Activated naive CD4-positive, alpha-beta T cell treated with anti-CD3 and anti-CD28 coated beads, Interleukin-2, amount 50 U/mL, for 16 hours (primary cell): ENCODE measurements at regions not wholly inside any gene's neighbourhood (a gene's known extent, or its start where the extent isn't known, plus 50 kb on each side); places are given as distances from the start of the nearest gene placed in this dataset.

Experiments
- DNase-seq: peaks from one replicate; pipeline ENCODE4 v3.0.0-alpha.2; 2020

DNA sequence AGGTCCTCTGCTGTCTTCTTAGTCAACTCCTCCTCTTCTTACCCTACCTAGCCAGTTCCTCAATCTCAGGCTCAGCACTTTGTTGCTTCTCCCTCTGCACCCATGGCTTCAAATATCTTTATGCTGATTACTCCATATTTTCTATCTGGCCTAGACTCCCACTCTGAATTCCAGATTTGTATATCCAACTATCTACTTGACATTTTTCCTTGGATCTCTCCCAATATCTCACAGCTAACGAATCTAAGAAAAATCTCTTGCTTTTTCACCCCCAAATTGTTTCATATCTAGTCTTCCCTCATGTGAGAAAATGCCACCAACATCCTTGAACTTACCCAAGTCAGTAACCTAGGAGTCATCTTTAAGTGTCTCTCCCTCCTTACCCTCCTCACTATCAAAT lies 176.4 kb upstream of the ERCC4 start:
- DNase-seq, result no peak

DNA sequence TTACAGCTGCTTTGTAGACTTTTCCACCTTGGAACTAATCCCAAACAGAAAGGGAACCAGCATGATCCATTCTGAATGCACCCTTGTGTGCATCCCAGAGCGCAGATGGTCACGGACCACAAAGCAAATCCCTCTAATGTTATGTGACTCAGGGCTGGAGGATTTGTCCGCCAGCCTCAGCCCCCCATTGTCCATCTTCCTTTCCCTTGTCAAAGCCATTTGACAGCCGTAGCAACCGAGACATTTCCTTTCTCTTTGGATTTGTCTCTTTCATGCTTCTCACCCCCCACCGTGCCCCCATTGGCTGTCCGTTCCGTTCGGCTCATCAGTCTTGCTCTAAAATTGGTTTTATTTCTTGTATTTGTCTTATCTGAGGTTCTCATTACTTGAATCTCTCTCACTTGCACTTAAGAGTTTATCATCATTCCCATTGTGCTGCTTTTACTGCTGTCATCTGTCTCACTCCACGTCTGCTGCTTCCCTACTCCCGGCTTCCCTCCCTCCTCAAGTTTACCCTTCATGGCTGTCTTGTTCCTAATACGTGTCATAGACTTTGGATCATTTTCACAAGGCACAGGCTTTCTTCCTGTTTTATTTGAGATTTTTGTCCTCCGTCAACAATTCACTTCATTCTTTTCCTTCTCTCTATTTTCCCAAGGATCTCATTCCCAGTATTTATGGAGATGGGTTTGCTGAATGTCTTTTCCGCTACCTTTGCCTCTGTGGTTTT lies 163.4 kb upstream of the ERCC4 start:
- DNase-seq, result no peak

DNA sequence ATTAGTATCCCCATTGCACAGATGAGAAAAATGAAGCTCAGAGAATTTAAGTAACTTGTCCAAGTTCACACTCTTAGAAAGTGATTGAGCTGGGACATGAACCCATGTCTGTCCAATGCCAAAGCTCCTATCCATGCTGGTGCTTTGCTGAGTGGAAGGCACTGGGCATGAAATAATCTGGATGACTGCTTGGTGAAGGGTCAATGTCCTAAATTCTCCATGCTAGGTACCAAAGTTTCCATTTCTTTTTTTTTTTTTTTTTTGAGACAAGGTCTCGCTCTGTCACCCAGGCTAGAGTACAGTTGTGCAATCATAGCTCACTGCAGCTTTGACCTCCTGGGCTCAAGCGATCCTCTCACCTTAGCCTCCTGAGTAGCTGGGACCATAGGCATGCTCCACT lies 153.6 kb upstream of the ERCC4 start:
- DNase-seq, result no peak

- DNase-seq, result no peak
These were observed 152.7 kb upstream of the ERCC4 start for GRCh38 chr16:13767215-13767614.

GRCh38 chr16:13768471-13768870 lies 151.5 kb upstream of the ERCC4 start:
- DNase-seq, result no peak

GRCh38 chr16:13770436-13770835 lies 149.5 kb upstream of the ERCC4 start:
- DNase-seq, result no peak

DNA sequence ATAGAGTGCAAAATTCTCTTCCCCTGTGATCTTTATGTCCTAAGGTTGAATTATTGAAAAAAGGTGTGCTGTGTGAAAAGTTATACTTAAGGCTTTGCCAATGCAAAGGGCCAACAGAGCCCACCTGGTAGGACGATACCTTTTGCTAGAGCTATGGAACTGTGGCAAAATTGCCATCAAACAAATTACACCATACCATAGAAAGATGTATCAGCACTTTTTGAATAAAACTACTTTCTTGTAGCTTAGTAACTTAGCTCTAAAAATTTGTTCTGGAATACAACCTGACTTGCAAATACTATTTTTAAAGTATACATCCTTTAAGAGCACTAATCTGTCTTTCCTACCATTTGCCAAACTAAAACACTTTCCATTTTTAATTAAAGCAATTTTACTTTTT lies 147.2 kb upstream of the ERCC4 start:
- DNase-seq, result no peak

DNA sequence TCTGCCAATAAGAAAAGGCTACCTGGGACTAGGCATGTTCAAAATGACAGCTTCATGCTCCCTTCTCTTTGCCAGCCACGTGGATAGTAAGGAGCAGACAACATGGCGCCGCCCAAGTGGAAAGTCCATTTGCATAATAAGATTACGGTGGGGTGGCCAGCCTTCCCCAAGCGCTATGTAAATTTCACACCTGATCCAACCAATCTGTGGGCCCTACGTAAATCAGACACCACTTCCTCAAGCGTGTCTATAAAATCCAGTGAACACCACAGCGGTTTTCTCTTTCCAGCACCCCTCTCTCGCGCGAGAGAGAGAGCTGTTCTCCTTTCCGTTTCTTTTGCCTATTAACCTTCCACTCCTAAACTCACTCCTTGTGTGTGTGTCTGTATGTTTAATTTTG lies 140.3 kb upstream of the ERCC4 start:
- DNase-seq, result no peak

- DNase-seq, result no peak
These were observed 139.4 kb upstream of the ERCC4 start for GRCh38 chr16:13780406-13781168.

DNA sequence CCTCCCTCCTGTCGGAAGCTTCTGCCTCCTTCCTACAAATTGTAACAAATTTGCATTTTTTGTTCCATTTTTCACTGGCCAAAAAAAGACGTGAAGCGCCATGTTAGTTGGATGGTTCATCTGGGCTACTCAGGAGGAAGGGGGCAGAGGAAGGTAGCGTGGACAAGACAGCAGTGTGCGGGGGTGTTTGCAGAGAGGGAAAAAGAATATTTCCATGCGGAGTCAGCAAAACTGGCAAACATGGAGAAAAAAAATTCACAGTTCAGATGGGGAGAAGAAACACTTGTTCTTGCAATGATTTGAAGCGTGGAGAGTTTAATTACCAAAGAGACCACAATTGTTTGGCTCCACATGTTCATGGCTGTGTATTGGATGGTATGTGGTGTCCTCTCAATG lies 138.8 kb upstream of the ERCC4 start:
- DNase-seq, result no peak

DNA sequence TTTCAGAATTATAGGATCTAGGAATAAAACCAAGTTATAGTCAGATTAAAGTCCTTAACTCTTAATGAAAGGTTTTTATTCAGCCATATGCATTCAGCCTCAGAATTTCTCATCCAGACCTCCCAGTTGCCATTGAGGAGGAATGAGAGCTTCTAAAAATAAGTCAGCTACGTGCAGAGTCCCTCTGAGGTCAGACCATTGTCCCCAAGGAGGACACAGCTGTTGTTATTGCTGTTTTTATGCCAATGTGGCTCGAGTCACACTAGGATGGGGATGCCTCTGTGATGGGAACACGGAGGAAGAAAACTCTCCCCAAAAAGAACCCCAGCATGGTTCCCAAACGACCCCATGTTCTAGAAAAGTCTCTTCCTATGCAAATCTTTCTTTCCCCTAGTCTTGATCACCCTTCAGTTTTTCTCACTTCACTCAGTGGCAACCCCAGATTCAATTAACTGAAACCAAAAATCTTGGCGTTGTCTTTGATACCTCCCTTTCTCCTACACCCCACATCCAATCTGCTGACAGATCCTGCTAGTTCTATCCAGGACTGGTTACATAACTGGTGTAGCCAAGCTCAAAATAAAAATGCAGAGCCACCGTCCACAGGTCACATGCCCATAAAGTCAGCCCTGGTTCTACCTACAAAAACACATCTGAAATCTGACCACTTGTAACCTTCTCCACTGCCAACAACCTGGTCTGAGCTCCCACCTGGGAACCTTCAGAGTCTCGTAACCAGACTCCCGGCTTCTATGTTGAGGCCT lies 138.2 kb upstream of the ERCC4 start:
- no peak for DNase-seq

- no peak for DNase-seq
These were observed 128.9 kb upstream of the ERCC4 start for GRCh38 chr16:13791095-13791494.

DNA sequence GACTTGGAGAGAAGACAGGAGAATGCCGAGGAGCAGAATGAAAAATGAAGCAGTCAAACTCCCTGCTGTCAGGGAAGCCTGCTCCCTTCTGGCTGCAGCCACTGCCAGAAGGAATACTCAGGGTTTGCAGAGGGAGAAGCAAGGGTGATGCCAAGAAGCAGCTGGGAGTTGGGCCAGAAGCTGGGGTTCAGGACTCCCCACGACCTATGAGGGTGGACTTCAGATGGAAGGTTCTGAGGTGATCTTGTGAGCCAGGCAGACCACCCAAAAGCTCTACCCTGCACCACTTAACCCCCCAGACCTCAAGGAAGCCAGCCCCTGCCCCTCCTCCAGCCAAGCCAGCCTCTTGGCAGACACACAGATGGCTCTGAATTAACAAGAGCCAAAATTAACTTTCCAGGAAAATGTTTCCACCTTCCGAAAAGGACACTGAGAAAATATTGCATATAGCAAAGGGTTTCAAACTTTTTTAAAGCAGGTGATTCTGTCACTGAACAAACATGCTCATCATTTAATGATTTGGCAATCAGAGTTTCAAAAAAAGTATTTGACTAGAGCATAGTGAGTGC lies 126.0 kb upstream of the ERCC4 start:
- no peak for DNase-seq

GRCh38 chr16:13795131-13795530 lies 124.8 kb upstream of the ERCC4 start:
- DNase-seq, result no peak

DNA sequence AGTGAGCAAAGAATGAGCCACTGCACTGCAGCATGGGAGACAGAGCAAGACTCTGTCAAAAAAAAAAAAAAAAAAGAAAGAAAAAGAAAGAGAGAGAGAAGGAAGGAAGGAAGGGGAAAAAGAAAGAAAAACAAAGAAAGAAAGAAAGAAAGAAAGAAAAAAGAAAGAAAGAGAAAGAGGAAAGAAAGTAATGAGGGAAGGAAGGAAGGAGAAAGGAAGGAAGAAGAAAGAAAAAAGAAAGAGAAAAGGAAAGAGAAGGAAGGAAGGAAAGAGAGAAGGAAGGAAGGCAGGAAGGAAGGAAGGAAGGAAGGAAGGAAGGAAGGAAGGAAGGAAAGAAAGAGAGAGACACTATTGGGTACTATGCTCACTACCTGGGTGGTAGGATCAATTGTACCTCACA lies 122.2 kb upstream of the ERCC4 start:
- no peak for DNase-seq

GRCh38 chr16:13798211-13798610 lies 121.7 kb upstream of the ERCC4 start:
- no peak for DNase-seq

DNA sequence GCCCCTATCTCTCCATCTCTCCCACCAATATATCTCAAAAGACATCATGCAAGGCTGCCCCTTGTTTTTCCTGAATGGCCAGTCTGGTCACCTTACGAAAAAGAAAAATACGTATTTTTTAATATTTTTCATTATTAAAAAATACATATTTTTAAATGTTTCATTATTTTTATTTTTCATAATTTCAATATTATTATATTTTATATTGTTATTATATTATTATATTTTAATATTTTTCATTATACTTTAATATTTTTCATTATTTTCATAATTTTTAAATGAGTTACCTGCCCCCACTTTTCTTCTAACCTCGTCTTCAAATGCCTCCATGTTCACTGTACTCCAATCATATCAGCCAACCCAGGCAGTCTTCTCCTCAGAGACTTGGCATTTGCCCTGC lies 116.0 kb upstream of the ERCC4 start:
- no peak for DNase-seq

DNA sequence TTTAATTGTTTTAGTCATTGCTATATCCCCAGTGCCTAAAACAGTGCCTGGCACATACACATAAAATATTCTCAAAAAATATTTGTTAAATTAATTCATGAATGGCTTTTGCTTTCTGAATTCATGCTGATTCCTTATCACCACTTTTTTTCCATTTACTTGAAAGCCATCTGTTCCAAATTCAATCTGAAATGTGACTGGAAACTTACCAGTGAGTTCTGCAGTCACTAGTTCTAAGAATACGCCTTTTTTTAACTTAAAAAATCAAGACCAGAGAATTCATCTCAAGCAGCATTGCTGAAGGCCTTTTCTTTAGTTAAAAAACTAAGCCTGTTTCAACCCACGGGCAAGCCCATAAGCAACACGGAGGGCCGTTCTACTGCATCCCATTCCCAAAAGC lies 114.0 kb upstream of the ERCC4 start:
- DNase-seq, result no peak

GRCh38 chr16:13806671-13807070 lies 113.3 kb upstream of the ERCC4 start:
- no peak for DNase-seq

DNA sequence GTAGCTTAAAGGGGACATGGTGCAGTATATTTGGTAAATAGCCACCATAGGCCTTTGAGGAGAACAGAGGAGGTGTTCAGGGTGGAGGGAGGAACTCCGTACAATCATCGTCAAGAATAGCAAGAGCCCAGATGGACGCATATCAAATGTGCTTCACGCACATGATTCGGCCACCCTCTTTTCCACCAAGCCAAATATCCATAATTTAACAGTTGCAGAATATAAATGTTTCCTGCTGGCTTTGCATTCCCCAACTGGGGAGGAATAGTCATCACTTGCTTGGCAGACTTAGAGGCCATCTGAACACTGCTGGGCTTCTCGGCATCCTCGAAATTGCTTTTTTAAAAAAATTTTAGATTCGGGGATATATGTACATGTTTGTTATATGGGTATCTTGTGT lies 111.9 kb upstream of the ERCC4 start:
- DNase-seq, result no peak

DNA sequence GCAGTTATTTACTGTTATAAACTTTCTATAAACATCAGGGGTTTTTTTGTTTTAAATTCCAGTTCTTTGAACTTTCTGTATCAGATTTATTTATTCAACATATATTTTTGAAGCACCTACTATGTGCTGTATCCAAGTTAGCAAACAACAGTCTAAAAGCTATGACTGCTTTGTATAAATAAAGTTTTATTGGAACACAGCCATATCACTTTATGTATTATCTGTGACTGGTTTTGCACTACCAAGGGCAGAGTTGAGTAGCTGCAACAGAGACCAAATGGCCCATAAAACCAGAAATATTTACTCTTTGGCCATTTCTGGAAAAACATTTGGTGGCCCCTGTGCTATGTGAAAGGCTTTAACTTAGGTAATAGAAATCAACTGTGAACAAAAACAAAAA lies 110.2 kb upstream of the ERCC4 start:
- no peak for DNase-seq

- DNase-seq, result no peak
These were observed 108.1 kb upstream of the ERCC4 start for GRCh38 chr16:13811834-13812233.

DNA sequence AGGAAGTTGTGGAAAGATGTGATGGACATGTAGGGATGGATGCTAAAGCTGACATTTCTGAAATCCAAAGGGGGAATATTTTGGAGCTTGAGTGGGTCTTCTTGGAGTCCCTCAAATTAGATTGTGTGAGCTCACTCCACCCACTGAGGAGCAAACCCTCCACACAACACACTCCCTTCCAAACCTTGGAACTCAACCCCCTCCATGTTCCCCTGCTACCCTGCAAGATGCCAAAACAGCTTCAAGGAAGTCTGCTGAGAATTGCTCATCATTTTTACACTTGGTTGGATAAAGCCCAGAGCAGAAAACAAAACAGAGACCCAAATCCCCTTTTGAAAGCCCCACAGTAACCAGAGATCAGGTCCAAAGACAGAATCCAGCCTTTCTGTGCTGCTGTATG lies 103.3 kb upstream of the ERCC4 start:
- no peak for DNase-seq

DNA sequence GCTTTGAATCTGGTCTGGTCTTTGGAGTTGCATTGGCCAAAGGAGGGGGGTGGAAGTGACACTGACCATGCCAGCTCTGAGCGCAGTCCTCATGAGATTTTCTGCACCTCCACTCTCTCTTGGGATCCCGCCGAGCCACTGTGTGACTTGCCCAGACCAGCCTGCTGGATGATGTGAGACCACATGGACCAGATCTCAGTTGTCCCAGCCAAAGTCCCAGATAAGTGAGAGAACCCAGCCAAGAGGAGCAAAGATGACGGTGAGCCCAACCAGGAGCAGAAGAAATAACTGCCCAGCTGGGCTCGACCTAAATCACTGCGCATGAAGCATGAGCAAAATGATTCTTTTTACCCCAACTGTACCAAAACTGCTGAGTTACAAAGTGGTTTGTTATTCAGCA lies 96.5 kb upstream of the ERCC4 start:
- no peak for DNase-seq
